Smooth muscle cell (in vitro differentiated cells): ENCODE measurements at regions not wholly inside any gene's neighbourhood (a gene's known extent, or its start where the extent isn't known, plus 50 kb on each side); places are given as distances from the start of the nearest gene placed in this dataset.
A peak's percentile ranks its signal among the peaks of the same experiment; 100 is the strongest.

Source experiments
- DNase-seq: peaks from one replicate; lab custom pipeline; 2025; ENCODE audit not compliant: unreplicated experiment; lab: John Stamatoyannopoulos, UW
- H2AFZ ChIP-seq: fragments of 200-600 bp; sonication (generic); 2 replicates; pipeline ENCODE4 v1.6.0; 2016; ENCODE audit warnings: antibody characterized with exemption, low read depth, mild to moderate bottlenecking
- H3F3A ChIP-seq: fragments of 200-600 bp; sonication (generic); 2 replicates; pipeline ENCODE4 v1.6.0; 2017; ENCODE audit warnings: antibody characterized with exemption, low read depth
- H3K27ac ChIP-seq: fragments of 200-600 bp; sonication (generic); 2 replicates; pipeline ENCODE4 v1.5.1; 2016; ENCODE audit warnings: low read depth, mild to moderate bottlenecking
- H3K27me3 ChIP-seq: fragments of 200-600 bp; sonication (generic); 2 replicates; pipeline ENCODE4 v1.6.1; 2016; ENCODE audit warnings: low read depth, mild to moderate bottlenecking
- H3K36me3 ChIP-seq: fragments of 200-600 bp; sonication (generic); 2 replicates; pipeline ENCODE4 v1.5.1; 2016; ENCODE audit warnings: low read depth
- H3K4me1 ChIP-seq: fragments of 200-600 bp; sonication (generic); 2 replicates; pipeline ENCODE4 v1.5.1; 2016; ENCODE audit warnings: low read depth
- H3K4me2 ChIP-seq: fragments of 200-600 bp; sonication (generic); 2 replicates; pipeline ENCODE4 v1.6.0; 2016; ENCODE audit warnings: mild to moderate bottlenecking
- H3K4me3 ChIP-seq: fragments of 200-600 bp; sonication (generic); 2 replicates; pipeline ENCODE4 v1.5.1; 2016; ENCODE audit warnings: mild to moderate bottlenecking
- H3K79me2 ChIP-seq: fragments of 200-600 bp; sonication (generic); 2 replicates; pipeline ENCODE4 v1.6.0; 2016; ENCODE audit warnings: low read depth, mild to moderate bottlenecking
- H3K9ac ChIP-seq: fragments of 200-600 bp; sonication (generic); 2 replicates; pipeline ENCODE4 v1.6.0; 2016; ENCODE audit warnings: low read depth
- H3K9me3 ChIP-seq: fragments of 200-600 bp; sonication (generic); replicated peaks from 2 replicates; pipeline ENCODE4 v1.5.1; 2016; ENCODE audit warnings: low read depth
- H4K20me1 ChIP-seq: fragments of 200-600 bp; sonication (generic); 2 replicates; pipeline ENCODE4 v1.6.0; 2016; ENCODE audit warnings: low read depth
- WGBS: methylation state at CpG from one replicate; pipeline ENCODE4 v1.1.7; 2016; ENCODE audit warnings: low lambda C conversion rate; 5-methylcytosine and 5-hydroxymethylcytosine counted together
- TF ChIP-seq, protein P1 (sequence below): fragments of 200-600 bp; sonication (generic); IDR thresholded peaks from 2 replicates; pipeline ENCODE4 v1.5.1; 2017; ENCODE audit warnings: borderline replicate concordance, mild to moderate bottlenecking, antibody characterized with exemption; ENCODE audit not compliant: insufficient read depth, poor library complexity, severe bottlenecking

DNA sequence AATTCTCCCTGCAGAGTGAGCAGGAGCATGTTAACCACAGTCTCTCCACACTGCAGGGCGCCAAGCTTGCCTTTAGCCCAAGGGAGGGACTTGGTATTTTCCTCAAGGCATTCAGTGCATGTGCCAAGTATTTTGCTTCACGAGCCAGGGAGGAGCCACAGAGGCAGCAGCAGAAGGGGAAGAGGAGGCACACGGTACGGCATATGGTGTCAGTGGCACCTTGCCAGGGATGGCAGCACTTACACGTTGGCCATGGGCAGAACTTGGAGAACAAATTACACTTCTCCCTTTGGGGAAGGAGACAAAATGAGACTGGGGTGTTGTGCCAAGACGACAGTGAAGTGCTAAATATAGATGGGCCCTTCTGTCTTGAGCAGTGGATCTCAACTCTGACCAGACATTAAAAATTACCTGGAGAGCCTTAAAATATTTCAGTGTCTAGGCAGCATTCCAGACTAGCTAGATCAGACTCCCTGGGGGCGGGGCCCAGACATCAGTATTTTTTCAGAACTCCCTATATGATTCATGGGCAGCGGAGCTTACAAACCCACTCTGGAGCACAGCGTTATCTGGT, 155.8 kb downstream of the DRD1 start:
- H3K4me3 ChIP-seq: no peak overlapping the region
- H3K79me2 ChIP-seq: no peaks in the 10 kb centered on the region
- H4K20me1 ChIP-seq: no peaks in the 10 kb centered on the region
- no peak for DNase-seq
- peak overlapping the region; percentile 38 for H3K4me2 ChIP-seq
- H3K27ac ChIP-seq: peak overlapping the region; percentile 92
- no peaks in the 10 kb centered on the region for H3K9me3 ChIP-seq
- H3K36me3 ChIP-seq: no peaks in the 10 kb centered on the region
- TF ChIP-seq, protein P1, sequence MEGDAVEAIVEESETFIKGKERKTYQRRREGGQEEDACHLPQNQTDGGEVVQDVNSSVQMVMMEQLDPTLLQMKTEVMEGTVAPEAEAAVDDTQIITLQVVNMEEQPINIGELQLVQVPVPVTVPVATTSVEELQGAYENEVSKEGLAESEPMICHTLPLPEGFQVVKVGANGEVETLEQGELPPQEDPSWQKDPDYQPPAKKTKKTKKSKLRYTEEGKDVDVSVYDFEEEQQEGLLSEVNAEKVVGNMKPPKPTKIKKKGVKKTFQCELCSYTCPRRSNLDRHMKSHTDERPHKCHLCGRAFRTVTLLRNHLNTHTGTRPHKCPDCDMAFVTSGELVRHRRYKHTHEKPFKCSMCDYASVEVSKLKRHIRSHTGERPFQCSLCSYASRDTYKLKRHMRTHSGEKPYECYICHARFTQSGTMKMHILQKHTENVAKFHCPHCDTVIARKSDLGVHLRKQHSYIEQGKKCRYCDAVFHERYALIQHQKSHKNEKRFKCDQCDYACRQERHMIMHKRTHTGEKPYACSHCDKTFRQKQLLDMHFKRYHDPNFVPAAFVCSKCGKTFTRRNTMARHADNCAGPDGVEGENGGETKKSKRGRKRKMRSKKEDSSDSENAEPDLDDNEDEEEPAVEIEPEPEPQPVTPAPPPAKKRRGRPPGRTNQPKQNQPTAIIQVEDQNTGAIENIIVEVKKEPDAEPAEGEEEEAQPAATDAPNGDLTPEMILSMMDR: no peak
- peak overlapping the region; percentile 30 for H3K9ac ChIP-seq
- H3K27me3 ChIP-seq: no peaks in the 10 kb centered on the region
- H2AFZ ChIP-seq: no peak overlapping the region
- H3F3A ChIP-seq: no peaks in the 10 kb centered on the region
- WGBS: 36% methylated on average over 9 of the region's 9 CpGs
- peaks cover 3% of the 10 kb centered on the region for H3K4me1 ChIP-seq

DNA sequence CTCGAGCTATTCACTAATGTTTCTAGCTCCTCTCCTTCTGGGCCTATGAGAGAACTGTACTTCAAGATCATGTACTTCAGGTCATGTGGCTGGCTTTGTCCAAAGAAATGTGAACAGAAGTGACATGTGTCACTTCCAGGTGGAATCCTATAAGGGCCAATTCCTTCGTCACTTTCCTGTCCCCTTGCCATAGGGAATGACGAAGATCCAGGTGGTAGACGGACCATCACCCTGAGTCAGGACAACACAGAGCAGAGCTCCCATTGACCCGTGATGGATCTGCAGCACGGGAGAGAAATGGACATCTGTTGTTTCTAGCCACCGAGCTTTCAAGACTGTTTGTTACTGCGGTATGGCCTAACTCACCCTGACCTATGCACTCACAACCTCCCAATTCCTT, 157.0 kb downstream of the DRD1 start:
- WGBS: 93% methylated on average over 8 of the region's 8 CpGs
- H3K4me2 ChIP-seq: no peak overlapping the region
- no peaks in the 10 kb centered on the region for H3K9me3 ChIP-seq
- no peaks in the 10 kb centered on the region for H3K36me3 ChIP-seq
- H3K27ac ChIP-seq: peak overlapping the region; percentile 92
- no peaks in the 10 kb centered on the region for H3K27me3 ChIP-seq
- TF ChIP-seq, protein P1: no peak
- no peak overlapping the region for H3K4me3 ChIP-seq
- no peaks in the 10 kb centered on the region for H4K20me1 ChIP-seq
- H2AFZ ChIP-seq: no peak overlapping the region
- no peak overlapping the region for H3K9ac ChIP-seq
- H3K79me2 ChIP-seq: no peaks in the 10 kb centered on the region
- no peaks in the 10 kb centered on the region for H3F3A ChIP-seq
- H3K4me1 ChIP-seq: peaks cover 3% of the 10 kb centered on the region
- DNase-seq: no peak

DNA sequence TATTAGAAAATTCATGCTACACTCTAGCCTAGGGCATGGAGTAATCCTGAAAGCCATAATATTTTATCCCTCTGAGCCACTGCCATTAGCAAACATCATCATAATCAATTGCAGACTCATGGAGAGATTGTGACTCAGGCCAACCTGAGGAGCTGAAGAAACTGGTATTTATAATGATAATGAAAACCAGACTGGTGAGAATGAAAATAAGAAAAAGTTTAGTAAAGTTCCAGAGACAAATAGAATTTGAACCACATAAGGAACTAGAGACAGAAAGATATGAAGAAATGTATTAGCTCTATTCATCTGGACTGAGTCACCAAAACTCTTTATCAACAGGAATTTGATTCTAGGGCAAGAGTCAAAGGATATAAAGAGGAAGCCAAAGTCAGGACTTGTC, 158.7 kb downstream of the DRD1 start:
- Histone ChIP-seq H3K79me2 (no peaks in the 10 kb centered on the region), H3K4me1 (peaks cover 3% of the 10 kb centered on the region), H3K27me3 (no peaks in the 10 kb centered on the region), H3K9me3 (no peaks in the 10 kb centered on the region), H3K36me3 (no peaks in the 10 kb centered on the region), H3K9ac (no peak overlapping the region), H2AFZ (no peak overlapping the region), H4K20me1 (no peaks in the 10 kb centered on the region), H3K4me3 (no peak overlapping the region), H3K27ac (peak overlapping the region; percentile 42), H3K4me2 (peak overlapping the region; percentile 20), H3F3A (no peaks in the 10 kb centered on the region)
- TF ChIP-seq, protein P1: no peak
- DNase-seq: no peak

DNA sequence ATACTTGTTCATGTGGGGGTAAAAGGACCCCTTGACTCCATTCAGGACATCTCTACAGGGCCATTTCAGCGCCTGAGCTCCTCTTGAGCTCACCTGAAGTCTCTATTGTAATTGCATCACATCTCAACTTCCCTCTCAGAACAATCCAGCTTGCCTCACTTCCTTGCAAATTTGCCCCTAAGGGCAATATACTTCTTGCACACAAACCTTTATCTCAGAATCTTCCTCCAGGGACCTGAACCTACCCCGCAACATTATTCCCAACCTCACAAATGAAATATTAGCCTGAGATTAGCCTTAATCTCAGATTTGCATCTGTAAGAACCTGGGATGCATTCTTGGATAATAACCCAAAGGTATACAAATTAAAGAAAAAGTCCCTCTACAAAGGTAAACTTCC, 159.2 kb downstream of the DRD1 start:
- Histone ChIP-seq H3K79me2 (no peaks in the 10 kb centered on the region), H3K27ac (peak overlapping the region; percentile 42), H3K4me3 (no peak overlapping the region), H4K20me1 (no peaks in the 10 kb centered on the region), H3K4me1 (peaks cover 3% of the 10 kb centered on the region), H3K4me2 (peak overlapping the region; percentile 20), H3K9me3 (no peaks in the 10 kb centered on the region), H3F3A (no peaks in the 10 kb centered on the region), H3K27me3 (no peaks in the 10 kb centered on the region), H3K36me3 (no peaks in the 10 kb centered on the region), H3K9ac (no peak overlapping the region), H2AFZ (no peak overlapping the region)
- WGBS: 70% methylated on average over 2 of the region's 2 CpGs
- TF ChIP-seq, protein P1: no peak
- DNase-seq: no peak
